DND-41 (cell line): ENCODE measurements at regions not wholly inside any gene's neighbourhood (a gene's known extent, or its start where the extent isn't known, plus 50 kb on each side); places are given as distances from the start of the nearest gene placed in this dataset.

Source experiments
- ATAC-seq: fragments of 200-7000 bp; cut with Tn5 transposase; 3 replicates; pipeline ENCODE4 v1.9.1; 2021; ENCODE audit warnings: low read depth; ENCODE audit not compliant: insufficient read depth
- DNase-seq: peaks from one replicate; pipeline ENCODE4 v3.0.0-alpha.2; 2020
- H2AFZ ChIP-seq: 2 replicates; pipeline ENCODE4 v1.6.0; 2012; ENCODE audit warnings: low read depth, low read length
- H3K27ac ChIP-seq: 2 replicates; pipeline ENCODE4 v1.5.1; 2012; ENCODE audit warnings: low read length, inconsistent platforms
- H3K27me3 ChIP-seq: fragments of 200-600 bp; sonication (generic); 2 replicates; pipeline ENCODE4 v1.6.0; 2012; ENCODE audit warnings: low read length, mild to moderate bottlenecking, inconsistent platforms; ENCODE audit not compliant: insufficient read depth, poor library complexity
- H3K36me3 ChIP-seq: 2 replicates; pipeline ENCODE4 v1.5.1; 2012; ENCODE audit warnings: low read length, inconsistent platforms; ENCODE audit not compliant: insufficient read depth
- H3K4me1 ChIP-seq: 2 replicates; pipeline ENCODE4 v1.5.1; 2012; ENCODE audit warnings: mild to moderate bottlenecking, low read length; ENCODE audit not compliant: insufficient read depth
- H3K4me2 ChIP-seq: 2 replicates; pipeline ENCODE4 v1.6.0; 2012; ENCODE audit warnings: mild to moderate bottlenecking, moderate library complexity, low read length, inconsistent platforms; ENCODE audit not compliant: insufficient read depth
- H3K4me3 ChIP-seq, 2 experiments: fragments of 200-600 bp in 1 of 2; shearing (Covaris generic) in 1 of 2; 2 replicates each; pipeline ENCODE4 v1.5.1; 2012 to 2016; ENCODE audit warnings: inconsistent platforms in 2 of 2, low read length in 2 of 2, mild to moderate bottlenecking in 2 of 2, low read depth in 1 of 2, moderate library complexity in 1 of 2
- H3K79me2 ChIP-seq: 2 replicates; pipeline ENCODE4 v1.6.0; 2012; ENCODE audit warnings: low read length, inconsistent platforms; ENCODE audit not compliant: insufficient read depth
- H3K9ac ChIP-seq: 2 replicates; pipeline ENCODE4 v1.6.0; 2012; ENCODE audit warnings: low read depth, mild to moderate bottlenecking, inconsistent platforms, low read length, moderate library complexity
- H3K9me3 ChIP-seq: 2 replicates; pipeline ENCODE4 v1.5.1; 2012; ENCODE audit warnings: low read length, moderate library complexity, mild to moderate bottlenecking, inconsistent platforms; ENCODE audit not compliant: insufficient read depth, severe bottlenecking
- H4K20me1 ChIP-seq: 2 replicates; pipeline ENCODE4 v1.6.0; 2012; ENCODE audit warnings: low read length; ENCODE audit not compliant: insufficient read depth
- CTCF ChIP-seq: IDR thresholded peaks from 2 replicates; pipeline ENCODE4 v1.5.1; 2012; ENCODE audit warnings: borderline replicate concordance, low read length, moderate library complexity, mild to moderate bottlenecking; ENCODE audit not compliant: poor library complexity, severe bottlenecking; ENCODE audit errors: extremely low read depth
- EZH2 ChIP-seq: IDR thresholded peaks from 3 replicates; pipeline ENCODE4 v1.6.1; 2012; ENCODE audit warnings: borderline replicate concordance, low read depth, mild to moderate bottlenecking, moderate library complexity, low read length, inconsistent platforms; ENCODE audit not compliant: severe bottlenecking

- no peak for TF ChIP-seq CTCF
- no peak for TF ChIP-seq EZH2
- Histone ChIP-seq H3K4me1 (no peaks in the 10 kb centered on the region), H3K9ac (no peak overlapping the region), H2AFZ (no peak overlapping the region), H3K79me2 (no peaks in the 10 kb centered on the region), H3K9me3 (no peaks in the 10 kb centered on the region), H4K20me1 (no peaks in the 10 kb centered on the region), H3K27me3 (no peaks in the 10 kb centered on the region), H3K36me3 (no peaks in the 10 kb centered on the region), H3K4me2 (no peak overlapping the region), H3K27ac (no peak overlapping the region), H3K4me3 (no peak overlapping the region)
- no peak for DNase-seq
- ATAC-seq: no peak
These were observed 68.1 kb upstream of the TAS2R1 start for GRCh38 chr5:9698125-9698826.

- H3K9me3 ChIP-seq: no peaks in the 10 kb centered on the region
- H2AFZ ChIP-seq: no peak overlapping the region
- no peak overlapping the region for H3K9ac ChIP-seq
- no peaks in the 10 kb centered on the region for H3K4me1 ChIP-seq
- no peak overlapping the region for H3K4me3 ChIP-seq
- DNase-seq (no peak), ATAC-seq (no peak)
- no peaks in the 10 kb centered on the region for H3K36me3 ChIP-seq
- no peaks in the 10 kb centered on the region for H4K20me1 ChIP-seq
- H3K27me3 ChIP-seq: no peaks in the 10 kb centered on the region
- TF ChIP-seq EZH2 (no peak), CTCF (no peak)
- no peaks in the 10 kb centered on the region for H3K79me2 ChIP-seq
- no peak overlapping the region for H3K27ac ChIP-seq
- H3K4me2 ChIP-seq: no peak overlapping the region
These were observed 62.4 kb upstream of the TAS2R1 start for GRCh38 chr5:9692576-9692975.

- Histone ChIP-seq H3K27me3 (no peaks in the 10 kb centered on the region), H3K9ac (no peak overlapping the region), H3K79me2 (no peaks in the 10 kb centered on the region), H4K20me1 (no peaks in the 10 kb centered on the region), H3K27ac (no peak overlapping the region), H3K4me1 (no peaks in the 10 kb centered on the region), H3K4me2 (no peak overlapping the region), H3K4me3 (no peak overlapping the region), H3K36me3 (no peaks in the 10 kb centered on the region), H3K9me3 (no peaks in the 10 kb centered on the region), H2AFZ (no peak overlapping the region)
- ATAC-seq (no peak), DNase-seq (no peak)
- no peak for TF ChIP-seq CTCF
These were observed 61.1 kb upstream of the TAS2R1 start for GRCh38 chr5:9691261-9691660.

- TF ChIP-seq CTCF: no peak
- TF ChIP-seq EZH2: no peak
- Histone ChIP-seq H3K27ac (no peak overlapping the region), H3K4me1 (no peaks in the 10 kb centered on the region), H2AFZ (no peak overlapping the region), H4K20me1 (no peaks in the 10 kb centered on the region), H3K79me2 (no peaks in the 10 kb centered on the region), H3K4me2 (no peak overlapping the region), H3K27me3 (no peaks in the 10 kb centered on the region), H3K4me3 (no peak overlapping the region), H3K36me3 (no peaks in the 10 kb centered on the region), H3K9ac (no peak overlapping the region), H3K9me3 (no peaks in the 10 kb centered on the region)
- ATAC-seq (no peak), DNase-seq (no peak)
These were observed 60.6 kb upstream of the TAS2R1 start for GRCh38 chr5:9690751-9691150.
